NT2/D1 (cell line): ENCODE measurements at regions not wholly inside any gene's neighbourhood (a gene's known extent, or its start where the extent isn't known, plus 50 kb on each side); places are given as distances from the start of the nearest gene placed in this dataset.

Experiments used
- YY1 ChIP-seq: IDR thresholded peaks from 2 replicates; pipeline ENCODE4 v1.6.1; 2011; ENCODE audit not compliant: insufficient read length, insufficient read depth
- ZNF274 ChIP-seq: IDR thresholded peaks from 2 replicates; pipeline ENCODE4 v1.6.1; 2011; ENCODE audit warnings: mild to moderate bottlenecking, low read depth, low read length

GRCh38 chr5:77861576-77861975, 85.4 kb upstream of the TBCA start:
- TF ChIP-seq YY1 (no peak), ZNF274 (no peak)
